ENCODE measurements at regions not wholly inside any gene's neighbourhood (a gene's known extent, or its start where the extent isn't known, plus 50 kb on each side); places are given as distances from the start of the nearest gene placed in this dataset.

DNA sequence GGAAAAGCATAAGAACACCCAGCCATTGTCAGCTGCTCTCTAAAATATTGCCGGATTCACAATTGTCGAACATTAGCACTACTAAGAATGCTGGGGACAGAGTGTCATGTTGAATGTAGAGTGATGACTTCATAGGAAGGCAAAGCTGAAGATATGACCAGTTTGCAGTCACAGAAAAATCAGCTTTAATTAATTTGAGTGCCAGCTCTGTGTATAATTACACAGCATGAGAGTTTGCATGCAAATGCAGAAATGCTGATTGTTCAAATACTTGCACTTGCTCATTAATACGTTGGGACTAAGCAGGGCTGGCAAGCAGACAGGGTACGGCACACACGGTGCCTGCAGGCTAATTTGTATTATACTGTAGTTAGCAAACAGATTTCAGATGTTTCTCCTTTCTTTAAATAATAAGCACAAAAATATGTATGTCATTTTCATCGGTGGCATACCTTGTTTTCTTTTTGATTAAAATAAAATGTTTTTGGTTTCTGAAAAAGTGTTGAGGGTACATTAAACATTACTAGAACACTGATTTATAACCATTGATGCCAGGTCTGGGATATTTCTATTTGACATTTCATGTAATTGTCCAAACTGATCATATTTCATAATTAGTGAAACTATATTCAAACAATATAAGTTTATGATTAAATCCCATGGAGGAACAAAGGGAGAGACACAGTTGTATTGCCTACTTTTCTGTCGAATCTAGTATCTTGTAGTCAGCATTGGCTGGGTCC lies 99.8 kb upstream of the ADGRL2 start:
- Histone ChIP-seq H3K27ac (ENCODE audit: low read depth in 1 of 2, low read length in 2 of 2) (no peak overlapping the region), H3K27me3 (ENCODE audit: control insufficient read depth in 4 of 4, insufficient read depth in 4 of 4, low read length in 3 of 4) (no peaks in the 10 kb centered on the region), H3K9ac (ENCODE audit: low read depth in 1 of 2, low read length in 2 of 2) (no peak overlapping the region), H3K4me3 (ENCODE audit: low read depth in 1 of 3, low read length in 3 of 3) (no peak overlapping the region), H3K9me3 (ENCODE audit: control insufficient read depth in 4 of 4, low read length in 3 of 4) (no peaks in the 10 kb centered on the region), H3K4me1 (ENCODE audit: control insufficient read depth in 4 of 4, insufficient read depth in 4 of 4, low read length in 3 of 4) (no peaks in the 10 kb centered on the region), H3K36me3 (ENCODE audit: control insufficient read depth in 4 of 4, insufficient read depth in 3 of 4, low read depth in 1 of 4, low read length in 3 of 4) (peaks cover 0 to 2% (median 0%) of the 10 kb centered on the region in 4 donors)
- TF ChIP-seq HNF4A (conservative IDR thresholded peaks at IDR 0.05) = no peak
- no peak for TF ChIP-seq JUND (IDR thresholded peaks at IDR 0.05)
- no peak for TF ChIP-seq RAD21 (IDR thresholded peaks at IDR 0.05)
- no peak for TF ChIP-seq EGR1 (IDR thresholded peaks at IDR 0.05; ENCODE audit: low read depth in 2 of 2)
- TF ChIP-seq, protein P1, sequence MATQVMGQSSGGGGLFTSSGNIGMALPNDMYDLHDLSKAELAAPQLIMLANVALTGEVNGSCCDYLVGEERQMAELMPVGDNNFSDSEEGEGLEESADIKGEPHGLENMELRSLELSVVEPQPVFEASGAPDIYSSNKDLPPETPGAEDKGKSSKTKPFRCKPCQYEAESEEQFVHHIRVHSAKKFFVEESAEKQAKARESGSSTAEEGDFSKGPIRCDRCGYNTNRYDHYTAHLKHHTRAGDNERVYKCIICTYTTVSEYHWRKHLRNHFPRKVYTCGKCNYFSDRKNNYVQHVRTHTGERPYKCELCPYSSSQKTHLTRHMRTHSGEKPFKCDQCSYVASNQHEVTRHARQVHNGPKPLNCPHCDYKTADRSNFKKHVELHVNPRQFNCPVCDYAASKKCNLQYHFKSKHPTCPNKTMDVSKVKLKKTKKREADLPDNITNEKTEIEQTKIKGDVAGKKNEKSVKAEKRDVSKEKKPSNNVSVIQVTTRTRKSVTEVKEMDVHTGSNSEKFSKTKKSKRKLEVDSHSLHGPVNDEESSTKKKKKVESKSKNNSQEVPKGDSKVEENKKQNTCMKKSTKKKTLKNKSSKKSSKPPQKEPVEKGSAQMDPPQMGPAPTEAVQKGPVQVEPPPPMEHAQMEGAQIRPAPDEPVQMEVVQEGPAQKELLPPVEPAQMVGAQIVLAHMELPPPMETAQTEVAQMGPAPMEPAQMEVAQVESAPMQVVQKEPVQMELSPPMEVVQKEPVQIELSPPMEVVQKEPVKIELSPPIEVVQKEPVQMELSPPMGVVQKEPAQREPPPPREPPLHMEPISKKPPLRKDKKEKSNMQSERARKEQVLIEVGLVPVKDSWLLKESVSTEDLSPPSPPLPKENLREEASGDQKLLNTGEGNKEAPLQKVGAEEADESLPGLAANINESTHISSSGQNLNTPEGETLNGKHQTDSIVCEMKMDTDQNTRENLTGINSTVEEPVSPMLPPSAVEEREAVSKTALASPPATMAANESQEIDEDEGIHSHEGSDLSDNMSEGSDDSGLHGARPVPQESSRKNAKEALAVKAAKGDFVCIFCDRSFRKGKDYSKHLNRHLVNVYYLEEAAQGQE (IDR thresholded peaks at IDR 0.05) = no peak
- TF ChIP-seq YY1 (IDR thresholded peaks at IDR 0.05) = no peak
- no peak for TF ChIP-seq FOXA2 (IDR thresholded peaks at IDR 0.05)
- no peak for TF ChIP-seq SP1 (IDR thresholded peaks at IDR 0.05)
- no peak for TF ChIP-seq GABPA (IDR thresholded peaks at IDR 0.05 in 1 of 2, conservative IDR thresholded peaks at IDR 0.05 in 1 of 2)
- TF ChIP-seq HNF4G (IDR thresholded peaks at IDR 0.05) = no peak
- TF ChIP-seq RXRA (IDR thresholded peaks at IDR 0.05) = no peak
- no peak for TF ChIP-seq NR2F2 (IDR thresholded peaks at IDR 0.05)
- TF ChIP-seq FOXA1 (IDR thresholded peaks at IDR 0.05) = no peak
- TF ChIP-seq, protein P2, sequence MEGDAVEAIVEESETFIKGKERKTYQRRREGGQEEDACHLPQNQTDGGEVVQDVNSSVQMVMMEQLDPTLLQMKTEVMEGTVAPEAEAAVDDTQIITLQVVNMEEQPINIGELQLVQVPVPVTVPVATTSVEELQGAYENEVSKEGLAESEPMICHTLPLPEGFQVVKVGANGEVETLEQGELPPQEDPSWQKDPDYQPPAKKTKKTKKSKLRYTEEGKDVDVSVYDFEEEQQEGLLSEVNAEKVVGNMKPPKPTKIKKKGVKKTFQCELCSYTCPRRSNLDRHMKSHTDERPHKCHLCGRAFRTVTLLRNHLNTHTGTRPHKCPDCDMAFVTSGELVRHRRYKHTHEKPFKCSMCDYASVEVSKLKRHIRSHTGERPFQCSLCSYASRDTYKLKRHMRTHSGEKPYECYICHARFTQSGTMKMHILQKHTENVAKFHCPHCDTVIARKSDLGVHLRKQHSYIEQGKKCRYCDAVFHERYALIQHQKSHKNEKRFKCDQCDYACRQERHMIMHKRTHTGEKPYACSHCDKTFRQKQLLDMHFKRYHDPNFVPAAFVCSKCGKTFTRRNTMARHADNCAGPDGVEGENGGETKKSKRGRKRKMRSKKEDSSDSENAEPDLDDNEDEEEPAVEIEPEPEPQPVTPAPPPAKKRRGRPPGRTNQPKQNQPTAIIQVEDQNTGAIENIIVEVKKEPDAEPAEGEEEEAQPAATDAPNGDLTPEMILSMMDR (IDR thresholded peaks at IDR 0.05; ENCODE audit: low read depth, low read length, missing input control) = no peak
- no peak for TF ChIP-seq TAF1 (conservative IDR thresholded peaks at IDR 0.05)
- TF ChIP-seq, protein P3, sequence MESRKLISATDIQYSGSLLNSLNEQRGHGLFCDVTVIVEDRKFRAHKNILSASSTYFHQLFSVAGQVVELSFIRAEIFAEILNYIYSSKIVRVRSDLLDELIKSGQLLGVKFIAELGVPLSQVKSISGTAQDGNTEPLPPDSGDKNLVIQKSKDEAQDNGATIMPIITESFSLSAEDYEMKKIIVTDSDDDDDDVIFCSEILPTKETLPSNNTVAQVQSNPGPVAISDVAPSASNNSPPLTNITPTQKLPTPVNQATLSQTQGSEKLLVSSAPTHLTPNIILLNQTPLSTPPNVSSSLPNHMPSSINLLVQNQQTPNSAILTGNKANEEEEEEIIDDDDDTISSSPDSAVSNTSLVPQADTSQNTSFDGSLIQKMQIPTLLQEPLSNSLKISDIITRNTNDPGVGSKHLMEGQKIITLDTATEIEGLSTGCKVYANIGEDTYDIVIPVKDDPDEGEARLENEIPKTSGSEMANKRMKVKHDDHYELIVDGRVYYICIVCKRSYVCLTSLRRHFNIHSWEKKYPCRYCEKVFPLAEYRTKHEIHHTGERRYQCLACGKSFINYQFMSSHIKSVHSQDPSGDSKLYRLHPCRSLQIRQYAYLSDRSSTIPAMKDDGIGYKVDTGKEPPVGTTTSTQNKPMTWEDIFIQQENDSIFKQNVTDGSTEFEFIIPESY (IDR thresholded peaks at IDR 0.05) = no peak
- WGBS = 92% methylated on average over 7 of the region's 7 CpGs
- DNase-seq (ENCODE audit: low spot score) = no peak

DNA sequence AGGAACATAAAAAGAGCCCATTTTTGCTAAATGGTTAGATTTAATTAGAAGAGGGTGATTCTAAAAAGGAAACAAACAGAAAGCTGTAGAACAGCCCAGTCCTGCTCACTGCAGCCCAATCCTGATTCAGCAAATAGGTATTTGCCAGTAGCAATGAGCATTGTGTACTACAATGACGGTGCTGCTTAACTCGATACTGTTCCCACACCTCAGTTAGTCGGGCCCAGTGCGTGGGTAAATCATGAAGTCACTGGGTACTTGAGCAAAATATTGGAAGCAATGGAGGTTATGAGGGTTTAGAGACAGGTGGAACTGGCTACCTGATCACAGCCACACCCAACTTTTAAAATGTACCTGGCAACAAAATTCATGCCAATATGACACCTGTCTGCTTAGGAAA lies 101.5 kb upstream of the ADGRL2 start:
- Histone ChIP-seq H3K9me3 (ENCODE audit: control insufficient read depth in 4 of 4, low read length in 3 of 4) (no peaks in the 10 kb centered on the region), H3K27ac (ENCODE audit: low read depth in 1 of 2, low read length in 2 of 2) (no peak overlapping the region), H3K27me3 (ENCODE audit: control insufficient read depth in 4 of 4, insufficient read depth in 4 of 4, low read length in 3 of 4) (no peaks in the 10 kb centered on the region), H3K4me1 (ENCODE audit: control insufficient read depth in 4 of 4, insufficient read depth in 4 of 4, low read length in 3 of 4) (no peaks in the 10 kb centered on the region), H3K36me3 (ENCODE audit: control insufficient read depth in 4 of 4, insufficient read depth in 3 of 4, low read depth in 1 of 4, low read length in 3 of 4) (peaks cover 0 to 2% (median 0%) of the 10 kb centered on the region in 4 donors), H3K9ac (ENCODE audit: low read depth in 1 of 2, low read length in 2 of 2) (no peak overlapping the region), H3K4me3 (ENCODE audit: low read depth in 1 of 3, low read length in 3 of 3) (no peak overlapping the region)
- 79% methylated on average over 4 of the region's 4 CpGs for WGBS
- TF ChIP-seq SP1 (IDR thresholded peaks at IDR 0.05) (no peak), FOXA2 (IDR thresholded peaks at IDR 0.05) (no peak), NR2F2 (IDR thresholded peaks at IDR 0.05) (no peak), HNF4A (conservative IDR thresholded peaks at IDR 0.05) (no peak), TAF1 (conservative IDR thresholded peaks at IDR 0.05) (no peak), EGR1 (IDR thresholded peaks at IDR 0.05; ENCODE audit: low read depth in 2 of 2) (no peak), RXRA (IDR thresholded peaks at IDR 0.05) (no peak), HNF4G (IDR thresholded peaks at IDR 0.05) (no peak), FOXA1 (IDR thresholded peaks at IDR 0.05) (no peak), JUND (IDR thresholded peaks at IDR 0.05) (no peak)
- TF ChIP-seq, protein P4, sequence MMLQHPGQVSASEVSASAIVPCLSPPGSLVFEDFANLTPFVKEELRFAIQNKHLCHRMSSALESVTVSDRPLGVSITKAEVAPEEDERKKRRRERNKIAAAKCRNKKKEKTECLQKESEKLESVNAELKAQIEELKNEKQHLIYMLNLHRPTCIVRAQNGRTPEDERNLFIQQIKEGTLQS (IDR thresholded peaks at IDR 0.05) = no peak
- TF ChIP-seq, protein P2 (IDR thresholded peaks at IDR 0.05; ENCODE audit: low read depth, low read length, missing input control) = no peak
- no peak for DNase-seq (ENCODE audit: low spot score)

Measured in liver (tissue), 8 donors.